SK-N-SH (cell line): ENCODE measurements at regions not wholly inside any gene's neighbourhood (a gene's known extent, or its start where the extent isn't known, plus 50 kb on each side); places are given as distances from the start of the nearest gene placed in this dataset.

Source experiments
- CTCF ChIA-PET: fragments of 300-600, 350-600 bp; formaldehyde crosslinking; extraction: SDS; loops from one replicate; lab custom pipeline; 2021; lab: Yijun Ruan, JAX
- POLR2A ChIA-PET: fragments of 350-600 bp; sonication (Branson Sonifier 250); formaldehyde crosslinking; extraction: SDS; loops from one replicate; lab custom pipeline; 2020; ENCODE audit warnings: antibody characterized with exemption, inconsistent platforms; lab: Yijun Ruan, JAX
- DNase-seq: peaks from one replicate; pipeline ENCODE4 v3.0.0; 2012
- H2AFZ ChIP-seq: fragments of 200-600 bp; sonication (generic); 2 replicates; pipeline ENCODE4 v1.8.1; 2016; ENCODE audit warnings: antibody characterized with exemption, mild to moderate bottlenecking, low read depth
- H3F3A ChIP-seq: fragments of 200-600 bp; sonication (generic); replicated peaks from 2 replicates; pipeline ENCODE3; 2016; ENCODE audit warnings: antibody characterized with exemption, mild to moderate bottlenecking; ENCODE audit not compliant: insufficient read depth
- H3K27ac ChIP-seq, 2 experiments: fragments of 200-500 bp in 1 of 2; fragments of 200-600 bp in 1 of 2; sonication (Bioruptor generic) in 1 of 2; sonication (generic), shearing (Covaris generic) in 1 of 2; 2 replicates each; pipeline versions ENCODE4 v1.5.1 to v1.6.1; 2014 to 2016; ENCODE audit warnings: low read depth in 2 of 2, inconsistent platforms in 1 of 2, low read length in 1 of 2, mild to moderate bottlenecking in 1 of 2, mixed read lengths in 1 of 2
- H3K27me3 ChIP-seq: fragments of 200-600 bp; sonication (generic), shearing (Covaris generic); 2 replicates; pipeline ENCODE4 v1.6.1; 2016; ENCODE audit warnings: mixed run types; ENCODE audit not compliant: insufficient read depth
- H3K36me3 ChIP-seq, 2 experiments: fragments of 200-500 bp in 1 of 2; fragments of 200-600 bp in 1 of 2; sonication (Bioruptor generic) in 1 of 2; sonication (generic) in 1 of 2; replicated peaks in 1 of 2; 2 replicates each; pipeline versions ENCODE3 to v1.5.1; 2014 to 2016; ENCODE audit warnings: low read length in 1 of 2, mild to moderate bottlenecking in 1 of 2; ENCODE audit not compliant: insufficient read depth in 2 of 2, control insufficient read depth in 1 of 2
- H3K4me1 ChIP-seq, 2 experiments: fragments of 200-500 bp in 1 of 2; fragments of 200-600 bp in 1 of 2; sonication (Bioruptor generic) in 1 of 2; sonication (generic), shearing (Covaris generic) in 1 of 2; 2 replicates each; pipeline versions ENCODE4 v1.5.1 to v1.6.1; 2014 to 2016; ENCODE audit warnings: low read depth in 1 of 2, low read length in 1 of 2, mixed run types in 1 of 2; ENCODE audit not compliant: insufficient read depth in 2 of 2, control insufficient read depth in 1 of 2
- H3K4me2 ChIP-seq: fragments of 200-600 bp; sonication (generic), shearing (Covaris generic); 2 replicates; pipeline ENCODE4 v1.6.1; 2017; ENCODE audit warnings: mixed run types
- H3K4me3 ChIP-seq, 2 experiments: fragments of 200-500 bp in 1 of 2; fragments of 200-600 bp in 1 of 2; sonication (Bioruptor generic) in 1 of 2; sonication (generic), shearing (Covaris generic) in 1 of 2; 2 replicates each; pipeline versions ENCODE4 v1.5.1 to v1.8.1; 2014 to 2016; ENCODE audit warnings: low read depth in 2 of 2, inconsistent platforms in 1 of 2, low read length in 1 of 2, mild to moderate bottlenecking in 1 of 2, mixed read lengths in 1 of 2, moderate library complexity in 1 of 2
- H3K79me2 ChIP-seq: fragments of 200-600 bp; sonication (generic); 2 replicates; pipeline ENCODE4 v1.8.1; 2017; ENCODE audit warnings: mild to moderate bottlenecking; ENCODE audit not compliant: insufficient read depth
- H3K9ac ChIP-seq: fragments of 200-600 bp; sonication (generic); 2 replicates; pipeline ENCODE4 v1.6.1; 2017; ENCODE audit warnings: mixed run types
- H3K9me2 ChIP-seq: fragments of 200-600 bp; sonication (generic); 2 replicates; pipeline ENCODE4 v1.6.1; 2017; ENCODE audit warnings: mixed run types
- H3K9me3 ChIP-seq: fragments of 200-600 bp; sonication (generic); 2 replicates; pipeline ENCODE4 v1.6.1; 2017; ENCODE audit warnings: mixed run types, mild to moderate bottlenecking, moderate library complexity
- H4K20me1 ChIP-seq: fragments of 200-600 bp; sonication (generic); 2 replicates; pipeline ENCODE4 v1.6.1; 2017; ENCODE audit warnings: mild to moderate bottlenecking, mixed run types; ENCODE audit not compliant: insufficient read depth
- ELF1 ChIP-seq: IDR thresholded peaks from 2 replicates; pipeline ENCODE4 v1.4.0; 2012
- EP300 ChIP-seq, 2 experiments: IDR thresholded peaks; 2 replicates each; pipeline versions ENCODE4 v1.4.0 to v1.6.1; 2012; ENCODE audit warnings: borderline replicate concordance in 1 of 2, low read depth in 1 of 2, low read length in 1 of 2
- EZH2phosphoT487 ChIP-seq: fragments of 200-600 bp; sonication (generic); IDR thresholded peaks from 2 replicates; pipeline ENCODE4 v1.6.1; 2017; ENCODE audit warnings: low read depth, mixed run types, mild to moderate bottlenecking, antibody characterized with exemption, moderate library complexity, borderline replicate concordance
- FOXJ3 ChIP-seq: sonication (generic); formaldehyde crosslinking; IDR thresholded peaks from 2 replicates; pipeline ENCODE4 v1.5.1; 2020; ENCODE audit warnings: mild to moderate bottlenecking, missing genetic modification reagents
- JUND ChIP-seq: IDR thresholded peaks from 2 replicates; pipeline ENCODE4 v1.4.0; 2012
- MEF2A ChIP-seq: IDR thresholded peaks from 2 replicates; pipeline ENCODE4 v1.4.0; 2012; ENCODE audit warnings: low read depth, borderline replicate concordance
- MXI1 ChIP-seq: IDR thresholded peaks from 2 replicates; pipeline ENCODE4 v1.6.1; 2012; ENCODE audit warnings: mild to moderate bottlenecking, low read depth, low read length, improper control_type of control experiment
- NFIC ChIP-seq: IDR thresholded peaks from 2 replicates; pipeline ENCODE4 v1.4.0; 2012; ENCODE audit warnings: borderline replicate concordance
- NRF1 ChIP-seq: IDR thresholded peaks from 2 replicates; pipeline ENCODE4 v1.6.1; 2012; ENCODE audit warnings: low read depth, mild to moderate bottlenecking, low read length
- POLR2AphosphoS5 ChIP-seq: IDR thresholded peaks from 2 replicates; pipeline ENCODE4 v1.6.1; 2012; ENCODE audit warnings: low read depth, low read length
- RAD21 ChIP-seq: IDR thresholded peaks from 2 replicates; pipeline ENCODE4 v1.6.1; 2012; ENCODE audit warnings: mild to moderate bottlenecking, low read length
- RCOR1 ChIP-seq: fragments of 150-350 bp; IDR thresholded peaks from 2 replicates; pipeline ENCODE4 v1.6.1; 2017; ENCODE audit warnings: antibody characterized with exemption, low read length
- RFX5 ChIP-seq: IDR thresholded peaks from 2 replicates; pipeline ENCODE4 v1.6.1; 2012; ENCODE audit warnings: mild to moderate bottlenecking, improper control_type of control experiment, low read length
- RXRA ChIP-seq: IDR thresholded peaks from 2 replicates; pipeline ENCODE4 v1.4.0; 2012; ENCODE audit warnings: low read depth, mild to moderate bottlenecking, borderline replicate concordance
- SIN3A ChIP-seq: IDR thresholded peaks from 2 replicates; pipeline ENCODE4 v1.6.1; 2012; ENCODE audit warnings: low read depth, mild to moderate bottlenecking, low read length, moderate library complexity, borderline replicate concordance
- TAF1 ChIP-seq: IDR thresholded peaks from 2 replicates; pipeline ENCODE4 v1.6.1; 2012; ENCODE audit warnings: low read depth, mild to moderate bottlenecking, low read length, moderate library complexity, borderline replicate concordance
- TCF12 ChIP-seq: IDR thresholded peaks from 2 replicates; pipeline ENCODE4 v1.4.0; 2012
- TEAD4 ChIP-seq: IDR thresholded peaks from 2 replicates; pipeline ENCODE4 v1.4.0; 2012; ENCODE audit warnings: mild to moderate bottlenecking, borderline replicate concordance; ENCODE audit not compliant: insufficient read depth
- WGBS: methylation state at CpG from one replicate; pipeline ENCODE4 v1.1.6; 2017; ENCODE audit warnings: low lambda C conversion rate; 5-methylcytosine and 5-hydroxymethylcytosine counted together
- TF ChIP-seq, protein P1 (sequence below): IDR thresholded peaks from 2 replicates; pipeline ENCODE4; 2012
- TF ChIP-seq, protein P2 (sequence below): IDR thresholded peaks from 2 replicates; pipeline ENCODE4 v1.4.0; 2012; ENCODE audit warnings: low read depth, borderline replicate concordance
- TF ChIP-seq, protein P3 (sequence below): fragments of 150-350 bp; IDR thresholded peaks from 2 replicates; pipeline ENCODE4 v1.6.1; 2017; ENCODE audit warnings: antibody characterized with exemption, low read length, low read depth, borderline replicate concordance

GRCh38 chr1:110768605-110769004 is 93.9 kb upstream of the KCNA3 start:
- TF ChIP-seq MEF2A: no peak
- no peak for TF ChIP-seq TAF1
- TF ChIP-seq TEAD4: no peak
- no peak for TF ChIP-seq SIN3A
- TF ChIP-seq JUND: no peak
- TF ChIP-seq RXRA: no peak
- TF ChIP-seq MXI1: no peak
- no peak for TF ChIP-seq POLR2AphosphoS5
- no peak overlapping the region for H3K27ac ChIP-seq
- no peak overlapping the region for H3K4me3 ChIP-seq
- POLR2A ChIA-PET: no interaction called here
- no peaks in the 10 kb centered on the region for H3K36me3 ChIP-seq
- no peaks in the 10 kb centered on the region; a peak in 1 of 4 replicates for H3K4me1 ChIP-seq
- no peak overlapping the region for H3K4me2 ChIP-seq
- no peaks in the 10 kb centered on the region for H3K9me2 ChIP-seq
- no peaks in the 10 kb centered on the region for H3K9me3 ChIP-seq
- no peak overlapping the region for H3K9ac ChIP-seq
- H2AFZ ChIP-seq: no peak overlapping the region
- H3K27me3 ChIP-seq: no peaks in the 10 kb centered on the region
- WGBS: 0% methylated on average over 2 of the region's 2 CpGs
- no peaks in the 10 kb centered on the region for H4K20me1 ChIP-seq
- DNase-seq: no peak
- CTCF ChIA-PET: interaction anchor here (1.5 to 7.2 kb wide), 3 partner anchors 11 to 136 kb away, joined by 3 to 204 read pairs (median 201); no protein-coding TSS in a partner anchor
- H3F3A ChIP-seq: no peaks in the 10 kb centered on the region
- H3K79me2 ChIP-seq: no peaks in the 10 kb centered on the region

GRCh38 chr1:110766336-110766647 is 91.6 kb upstream of the KCNA3 start:
- no peaks in the 10 kb centered on the region for H4K20me1 ChIP-seq
- no peak overlapping the region for H3K4me2 ChIP-seq
- DNase-seq: no peak
- POLR2A ChIA-PET: interaction anchor here (1.0 kb wide), 1 partner anchor 93 kb away, joined by 3 read pairs; no protein-coding TSS in a partner anchor
- H3K9me3 ChIP-seq: no peaks in the 10 kb centered on the region
- peak overlapping the region in 1 of 2 experiments; percentile 46; a peak in 1 of 4 replicates for H3K4me3 ChIP-seq
- no peaks in the 10 kb centered on the region for H3F3A ChIP-seq
- CTCF ChIA-PET: interaction anchor here (0.6 to 7.2 kb wide), 65 partner anchors 9 to 623 kb away, joined by 3 to 204 read pairs (median 5); partner anchors contain the start of gene KCNA3
- no peak overlapping the region for H2AFZ ChIP-seq
- TF ChIP-seq RCOR1 (no peak), MEF2A (no peak), EP300 (IDR thresholded peaks at IDR 0.05; ENCODE audit: borderline replicate concordance in 1 of 2, low read depth in 1 of 2, low read length in 1 of 2) (no peak), RAD21 (no peak), JUND (no peak), NRF1 (no peak), POLR2AphosphoS5 (no peak), MXI1 (no peak), EZH2phosphoT487 (no peak), TEAD4 (no peak), TAF1 (no peak), RXRA (no peak), TCF12 (no peak), NFIC (no peak), RFX5 (no peak), FOXJ3 (no peak), ELF1 (no peak)
- TF ChIP-seq, protein P1, sequence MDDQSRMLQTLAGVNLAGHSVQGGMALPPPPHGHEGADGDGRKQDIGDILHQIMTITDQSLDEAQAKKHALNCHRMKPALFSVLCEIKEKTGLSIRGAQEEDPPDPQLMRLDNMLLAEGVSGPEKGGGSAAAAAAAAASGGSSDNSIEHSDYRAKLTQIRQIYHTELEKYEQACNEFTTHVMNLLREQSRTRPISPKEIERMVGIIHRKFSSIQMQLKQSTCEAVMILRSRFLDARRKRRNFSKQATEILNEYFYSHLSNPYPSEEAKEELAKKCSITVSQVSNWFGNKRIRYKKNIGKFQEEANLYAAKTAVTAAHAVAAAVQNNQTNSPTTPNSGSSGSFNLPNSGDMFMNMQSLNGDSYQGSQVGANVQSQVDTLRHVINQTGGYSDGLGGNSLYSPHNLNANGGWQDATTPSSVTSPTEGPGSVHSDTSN: no peak
- TF ChIP-seq, protein P2, sequence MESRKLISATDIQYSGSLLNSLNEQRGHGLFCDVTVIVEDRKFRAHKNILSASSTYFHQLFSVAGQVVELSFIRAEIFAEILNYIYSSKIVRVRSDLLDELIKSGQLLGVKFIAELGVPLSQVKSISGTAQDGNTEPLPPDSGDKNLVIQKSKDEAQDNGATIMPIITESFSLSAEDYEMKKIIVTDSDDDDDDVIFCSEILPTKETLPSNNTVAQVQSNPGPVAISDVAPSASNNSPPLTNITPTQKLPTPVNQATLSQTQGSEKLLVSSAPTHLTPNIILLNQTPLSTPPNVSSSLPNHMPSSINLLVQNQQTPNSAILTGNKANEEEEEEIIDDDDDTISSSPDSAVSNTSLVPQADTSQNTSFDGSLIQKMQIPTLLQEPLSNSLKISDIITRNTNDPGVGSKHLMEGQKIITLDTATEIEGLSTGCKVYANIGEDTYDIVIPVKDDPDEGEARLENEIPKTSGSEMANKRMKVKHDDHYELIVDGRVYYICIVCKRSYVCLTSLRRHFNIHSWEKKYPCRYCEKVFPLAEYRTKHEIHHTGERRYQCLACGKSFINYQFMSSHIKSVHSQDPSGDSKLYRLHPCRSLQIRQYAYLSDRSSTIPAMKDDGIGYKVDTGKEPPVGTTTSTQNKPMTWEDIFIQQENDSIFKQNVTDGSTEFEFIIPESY: no peak
- TF ChIP-seq, protein P3, sequence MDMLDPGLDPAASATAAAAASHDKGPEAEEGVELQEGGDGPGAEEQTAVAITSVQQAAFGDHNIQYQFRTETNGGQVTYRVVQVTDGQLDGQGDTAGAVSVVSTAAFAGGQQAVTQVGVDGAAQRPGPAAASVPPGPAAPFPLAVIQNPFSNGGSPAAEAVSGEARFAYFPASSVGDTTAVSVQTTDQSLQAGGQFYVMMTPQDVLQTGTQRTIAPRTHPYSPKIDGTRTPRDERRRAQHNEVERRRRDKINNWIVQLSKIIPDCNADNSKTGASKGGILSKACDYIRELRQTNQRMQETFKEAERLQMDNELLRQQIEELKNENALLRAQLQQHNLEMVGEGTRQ: no peak
- H3K9ac ChIP-seq: no peak overlapping the region
- no peak overlapping the region for H3K27ac ChIP-seq
- 0% methylated on average over 1 of the region's 1 CpG for WGBS
- no peaks in the 10 kb centered on the region for H3K9me2 ChIP-seq
- H3K36me3 ChIP-seq: no peaks in the 10 kb centered on the region
- no peaks in the 10 kb centered on the region for H3K79me2 ChIP-seq
- no peaks in the 10 kb centered on the region for H3K27me3 ChIP-seq
- H3K4me1 ChIP-seq: no peaks in the 10 kb centered on the region; a peak in 1 of 4 replicates
